ENCODE measurements at regions not wholly inside any gene's neighbourhood (a gene's known extent, or its start where the extent isn't known, plus 50 kb on each side); places are given as distances from the start of the nearest gene placed in this dataset.

DNA sequence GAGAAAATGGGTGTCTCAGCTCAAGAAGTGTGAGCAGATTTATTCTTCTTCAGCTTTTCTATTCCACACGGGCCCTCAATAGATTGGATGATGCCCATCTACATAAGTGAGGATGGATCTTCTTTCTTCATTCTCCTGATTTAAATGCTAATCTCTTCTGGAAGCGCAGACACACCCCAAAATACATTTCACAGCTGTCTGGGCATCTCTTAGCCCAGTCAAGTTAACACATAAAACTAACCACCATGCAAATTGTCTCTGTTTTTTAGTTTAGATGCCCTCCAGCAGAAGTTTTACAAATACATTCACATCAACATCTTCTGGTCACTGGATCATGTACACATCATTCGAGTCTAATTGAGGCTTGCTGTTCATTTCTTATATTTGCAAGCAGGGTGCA, 249.0 kb upstream of the VCX3A start:
- H3K4me3 ChIP-seq, result no peak overlapping the region
- DNase-seq (no peak), ATAC-seq (no peak)
- H3K27me3 ChIP-seq (ENCODE audit: insufficient read depth in 3 of 3, low read length in 2 of 3), result peaks cover 0 to 4% (median 0%) of the 10 kb centered on the region in 3 donors
- H3K9me3 ChIP-seq, result no peaks in the 10 kb centered on the region
- intact Hi-C loops (cut with DNase I), result no loop called here
- no peaks in the 10 kb centered on the region for H3K36me3 ChIP-seq (ENCODE audit: insufficient read depth in 1 of 2, low read depth in 1 of 2)
- TF ChIP-seq, protein P1, sequence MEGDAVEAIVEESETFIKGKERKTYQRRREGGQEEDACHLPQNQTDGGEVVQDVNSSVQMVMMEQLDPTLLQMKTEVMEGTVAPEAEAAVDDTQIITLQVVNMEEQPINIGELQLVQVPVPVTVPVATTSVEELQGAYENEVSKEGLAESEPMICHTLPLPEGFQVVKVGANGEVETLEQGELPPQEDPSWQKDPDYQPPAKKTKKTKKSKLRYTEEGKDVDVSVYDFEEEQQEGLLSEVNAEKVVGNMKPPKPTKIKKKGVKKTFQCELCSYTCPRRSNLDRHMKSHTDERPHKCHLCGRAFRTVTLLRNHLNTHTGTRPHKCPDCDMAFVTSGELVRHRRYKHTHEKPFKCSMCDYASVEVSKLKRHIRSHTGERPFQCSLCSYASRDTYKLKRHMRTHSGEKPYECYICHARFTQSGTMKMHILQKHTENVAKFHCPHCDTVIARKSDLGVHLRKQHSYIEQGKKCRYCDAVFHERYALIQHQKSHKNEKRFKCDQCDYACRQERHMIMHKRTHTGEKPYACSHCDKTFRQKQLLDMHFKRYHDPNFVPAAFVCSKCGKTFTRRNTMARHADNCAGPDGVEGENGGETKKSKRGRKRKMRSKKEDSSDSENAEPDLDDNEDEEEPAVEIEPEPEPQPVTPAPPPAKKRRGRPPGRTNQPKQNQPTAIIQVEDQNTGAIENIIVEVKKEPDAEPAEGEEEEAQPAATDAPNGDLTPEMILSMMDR (IDR thresholded peaks at IDR 0.05), result no peak
- WGBS, 3 donors, result 75 to 83% (median 79%) methylated on average over 3 of the region's 3 CpGs
- no peaks in the 10 kb centered on the region for H3K4me1 ChIP-seq
- no peak overlapping the region for H3K27ac ChIP-seq

DNA sequence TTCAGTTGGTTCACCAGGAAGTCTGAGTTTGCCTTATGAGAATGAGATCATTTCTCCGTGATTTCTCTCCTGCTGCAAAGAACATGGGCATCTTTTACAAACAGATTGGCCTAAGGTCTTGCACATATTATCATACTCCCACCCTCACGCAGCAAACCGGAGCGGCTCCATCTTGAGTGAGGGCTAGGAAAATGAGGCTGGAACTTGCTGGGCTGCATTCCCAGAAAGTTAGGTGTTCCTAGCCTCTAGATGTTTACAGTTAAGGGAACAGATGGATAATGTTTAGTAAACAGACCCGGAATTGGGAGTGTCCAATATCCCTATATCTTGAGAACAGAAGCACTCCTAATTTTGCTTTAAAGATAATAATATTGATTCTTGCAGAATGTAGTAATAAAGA, 247.9 kb upstream of the VCX3A start:
- 88 to 91% (median 91%) methylated on average over 5 of the region's 5 CpGs for WGBS, 3 donors
- ATAC-seq (no peak), DNase-seq (no peak)
- TF ChIP-seq, protein P1 (IDR thresholded peaks at IDR 0.05), result no peak
- Histone ChIP-seq H3K36me3 (ENCODE audit: insufficient read depth in 1 of 2, low read depth in 1 of 2) (no peaks in the 10 kb centered on the region), H3K27me3 (ENCODE audit: insufficient read depth in 3 of 3, low read length in 2 of 3) (peaks cover 0 to 4% (median 0%) of the 10 kb centered on the region in 3 donors), H3K9me3 (no peaks in the 10 kb centered on the region), H3K4me3 (no peak overlapping the region), H3K4me1 (no peaks in the 10 kb centered on the region), H3K27ac (no peak overlapping the region)
- intact Hi-C loops (cut with DNase I), result no loop called here

DNA sequence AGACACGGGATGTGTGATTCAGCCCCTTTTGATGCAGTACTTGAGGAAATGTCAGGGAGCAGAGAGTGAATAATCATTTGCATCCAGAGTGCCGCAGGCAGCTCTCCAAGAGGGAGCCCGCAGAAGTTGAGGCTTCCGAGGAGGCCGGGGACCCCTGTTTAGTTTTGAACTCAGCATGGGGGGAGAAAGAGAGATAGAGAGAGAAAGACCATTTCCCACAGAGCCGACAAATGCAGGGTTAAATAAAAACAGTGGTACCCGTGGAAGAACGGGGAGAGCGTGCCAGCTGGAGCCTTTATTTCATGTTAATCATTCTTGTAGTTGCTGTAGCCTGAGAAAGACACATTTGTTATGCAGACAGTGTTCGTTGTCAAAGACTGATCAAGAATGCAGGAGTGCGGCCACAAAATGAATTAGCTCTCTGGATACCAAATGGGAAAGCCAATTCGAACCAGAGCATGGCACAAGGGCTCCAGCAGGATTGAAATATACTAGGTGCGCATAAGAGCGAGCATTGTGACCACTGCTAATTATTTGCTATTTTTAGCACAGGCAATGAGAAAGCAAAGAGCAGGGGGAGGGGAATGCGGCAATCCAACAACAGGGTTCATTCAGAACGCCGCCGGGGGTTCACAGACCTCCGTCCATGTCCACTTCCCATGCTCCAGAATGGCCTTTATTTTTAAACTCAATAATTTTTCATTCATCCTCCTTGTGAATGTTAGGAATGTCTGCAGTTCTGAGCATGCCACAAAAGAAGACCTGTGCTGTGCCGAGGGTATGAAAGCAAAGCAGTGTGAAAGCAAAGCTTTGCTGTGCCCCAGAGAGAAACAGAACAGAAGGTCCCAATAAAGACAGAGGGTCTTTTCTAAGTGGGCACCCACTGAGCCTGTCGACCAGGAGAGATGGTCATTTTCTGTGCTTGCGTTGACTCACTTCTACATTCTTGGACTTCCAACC, 243.9 kb upstream of the VCX3A start:
- no peaks in the 10 kb centered on the region for H3K36me3 ChIP-seq (ENCODE audit: insufficient read depth in 1 of 2, low read depth in 1 of 2)
- DNase-seq, result no peak
- TF ChIP-seq, protein P1 (IDR thresholded peaks at IDR 0.05), result no peak
- WGBS, 3 donors, result 24 to 30% (median 26%) methylated on average over 22 of the region's 22 CpGs
- no peak overlapping the region for H3K27ac ChIP-seq
- H3K27me3 ChIP-seq (ENCODE audit: insufficient read depth in 3 of 3, low read length in 2 of 3), result peaks cover 0 to 4% (median 0%) of the 10 kb centered on the region in 3 donors
- no peaks in the 10 kb centered on the region for H3K4me1 ChIP-seq
- H3K4me3 ChIP-seq, result peak overlapping the region; percentile 18
- intact Hi-C loops (cut with DNase I), result no loop called here
- ATAC-seq, result no peak
- no peaks in the 10 kb centered on the region for H3K9me3 ChIP-seq

DNA sequence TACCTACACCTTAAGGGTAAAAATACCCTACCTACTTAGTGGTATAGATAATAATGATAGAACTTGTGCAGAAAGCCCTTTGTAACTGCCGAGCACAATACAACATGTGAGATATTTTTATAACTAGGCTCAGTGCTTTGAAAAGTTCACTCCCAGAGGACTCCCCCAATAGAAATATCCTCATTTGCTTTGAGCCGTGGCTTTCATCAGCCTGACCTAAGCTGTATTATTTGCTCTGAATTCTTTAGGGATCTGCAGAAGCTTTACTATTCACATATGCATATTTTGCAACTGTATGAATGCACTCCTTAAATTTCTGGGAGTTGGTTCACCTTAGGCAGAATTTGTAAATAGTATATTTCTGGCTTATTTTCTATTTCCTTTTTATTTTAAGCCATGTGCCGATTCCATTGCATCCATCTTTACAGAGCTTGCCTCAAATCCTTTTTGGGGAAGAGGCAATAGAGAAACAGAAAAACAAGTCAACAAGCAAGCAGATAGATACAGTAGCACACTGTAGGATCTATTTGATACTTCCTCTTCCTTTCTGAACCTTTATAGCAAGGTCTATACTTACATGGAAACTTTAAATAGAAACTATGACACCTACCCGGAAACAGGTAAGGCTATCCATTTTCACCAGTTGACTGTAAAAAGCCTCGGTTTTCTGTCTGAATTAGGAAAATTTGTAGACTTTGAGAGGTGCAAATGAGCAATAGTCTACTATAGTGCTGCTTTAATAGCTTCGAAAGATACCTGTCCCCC, 242.5 kb upstream of the VCX3A start:
- ATAC-seq, result no peak
- TF ChIP-seq, protein P1 (IDR thresholded peaks at IDR 0.05), result no peak
- no peaks in the 10 kb centered on the region for H3K36me3 ChIP-seq (ENCODE audit: insufficient read depth in 1 of 2, low read depth in 1 of 2)
- H3K4me3 ChIP-seq, result no peak overlapping the region
- H3K27ac ChIP-seq, result no peak overlapping the region
- no peaks in the 10 kb centered on the region for H3K9me3 ChIP-seq
- no peaks in the 10 kb centered on the region for H3K4me1 ChIP-seq
- peaks cover 0 to 4% (median 0%) of the 10 kb centered on the region in 3 donors for H3K27me3 ChIP-seq (ENCODE audit: insufficient read depth in 3 of 3, low read length in 2 of 3)
- WGBS, 3 donors, result 72 to 82% (median 80%) methylated on average over 6 of the region's 6 CpGs
- intact Hi-C loops (cut with DNase I), result no loop called here
- no peak for DNase-seq
